Effector memory CD8-positive, alpha-beta T cell (primary cell): ENCODE measurements at regions not wholly inside any gene's neighbourhood (a gene's known extent, or its start where the extent isn't known, plus 50 kb on each side); places are given as distances from the start of the nearest gene placed in this dataset.
"Not testable (repeated sequence)": the region's sequence is repeated elsewhere in the genome, so short reads cannot be mapped to it uniquely, and the experiment has no call there.

Source experiments
- ATAC-seq: fragments of 150-1000 bp; cut with Tn5 transposase; replicated peaks from 2 replicates; pipeline ENCODE4 v1.10.0; 2021; ENCODE audit warnings: mild to moderate bottlenecking, moderate library complexity
- DNase-seq, 3 experiments: peaks; one replicate each; pipeline ENCODE4 v3.0.0; 2021
- H3K27ac Mint-ChIP-seq, 2 donors: one replicate each; pipeline ENCODE4 v1.8.0; 2022; ENCODE audit warnings: mild to moderate bottlenecking in 2 of 2, mixed read lengths in 2 of 2, moderate library complexity in 2 of 2
- H3K27me3 Mint-ChIP-seq, 2 donors: one replicate each; pipeline ENCODE4 v1.8.0; 2022; ENCODE audit warnings: mixed read lengths in 2 of 2
- H3K36me3 Mint-ChIP-seq: one replicate; pipeline ENCODE4 v1.8.0; 2022; ENCODE audit warnings: mild to moderate bottlenecking, moderate library complexity, mixed read lengths; ENCODE audit not compliant: insufficient read depth
- H3K4me1 Mint-ChIP-seq, 2 donors: one replicate each; pipeline ENCODE4 v1.8.0; 2022; ENCODE audit warnings: low read depth in 2 of 2, mixed read lengths in 2 of 2
- H3K4me3 Mint-ChIP-seq, 2 donors: one replicate each; pipeline ENCODE4 v1.8.0; 2022; ENCODE audit warnings: mild to moderate bottlenecking in 2 of 2, mixed read lengths in 2 of 2, moderate library complexity in 2 of 2
- H3K9me3 Mint-ChIP-seq, 2 donors: one replicate each; pipeline ENCODE4 v1.8.0; 2022; ENCODE audit warnings: mixed read lengths in 2 of 2

DNA sequence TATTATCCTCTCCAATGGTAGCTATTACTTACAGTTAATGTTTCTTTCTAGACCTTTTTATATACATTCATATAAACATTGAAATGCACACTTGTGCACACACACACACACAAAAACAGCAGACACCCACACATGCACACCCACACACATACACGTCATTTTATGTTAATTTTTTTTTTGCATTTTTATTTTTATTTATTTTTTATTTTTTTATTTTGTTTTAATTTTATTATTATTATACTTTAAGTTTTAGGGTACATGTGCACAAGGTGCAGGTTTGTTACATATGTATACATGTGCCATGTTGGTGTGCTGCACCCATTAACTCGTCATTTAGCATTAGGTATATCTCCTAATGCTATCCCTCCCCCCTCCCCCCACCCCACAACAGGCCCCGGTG, 1839.1 kb downstream of the LRRC4C start:
- not testable (repeated sequence) for DNase-seq, H3K9me3 Mint-ChIP-seq, H3K27ac Mint-ChIP-seq, H3K4me3 Mint-ChIP-seq, ATAC-seq, H3K27me3 Mint-ChIP-seq, H3K4me1 Mint-ChIP-seq, H3K36me3 Mint-ChIP-seq

DNA sequence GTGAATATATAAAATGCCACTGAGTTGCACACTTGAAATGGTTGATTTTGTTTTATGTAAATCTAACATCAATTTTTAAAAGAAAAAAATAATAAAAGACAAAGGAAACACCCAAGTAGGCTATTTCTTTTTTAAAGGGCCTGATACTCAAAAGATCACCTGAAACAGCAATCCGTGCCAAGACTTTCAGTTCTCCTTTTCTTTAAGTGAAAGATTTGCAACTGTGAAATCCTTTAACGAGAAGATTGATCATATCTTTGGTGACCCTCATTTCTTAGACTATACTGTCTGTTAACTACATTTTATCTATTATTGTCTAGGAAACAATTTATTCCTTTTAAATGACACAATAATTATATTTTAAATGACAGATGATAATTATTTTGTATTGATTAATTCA, 1841.5 kb downstream of the LRRC4C start:
- no peaks in the 10 kb centered on the region for H3K27me3 Mint-ChIP-seq
- H3K4me3 Mint-ChIP-seq = no peak overlapping the region
- no peaks in the 10 kb centered on the region for H3K36me3 Mint-ChIP-seq
- no peak overlapping the region for H3K27ac Mint-ChIP-seq
- peaks cover 7 to 12% of the 10 kb centered on the region in 2 donors for H3K9me3 Mint-ChIP-seq
- ATAC-seq (no peak), DNase-seq (no peak)
- no peaks in the 10 kb centered on the region for H3K4me1 Mint-ChIP-seq

DNA sequence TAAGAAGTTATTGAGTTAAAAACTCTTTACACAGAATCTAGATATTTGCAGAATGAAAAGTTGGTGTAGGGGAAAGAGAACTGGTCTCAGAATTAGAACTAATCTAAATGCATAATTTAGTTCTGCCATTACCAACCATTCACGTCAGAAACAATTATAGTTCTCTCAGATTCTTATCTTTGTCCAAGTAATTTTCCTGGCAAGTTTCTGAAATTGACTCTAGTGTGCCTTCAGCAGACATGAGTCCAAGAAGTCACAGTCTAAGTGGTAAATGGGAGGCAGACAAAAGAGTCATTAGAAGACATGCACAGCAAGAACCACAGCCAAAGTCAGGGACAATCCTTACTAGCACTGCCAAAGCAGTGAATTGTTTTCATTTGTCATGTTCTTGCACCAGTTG, 1870.1 kb downstream of the LRRC4C start:
- ATAC-seq (no peak), DNase-seq (no peak)
- H3K9me3 Mint-ChIP-seq = no peaks in the 10 kb centered on the region
- H3K4me1 Mint-ChIP-seq = no peaks in the 10 kb centered on the region
- H3K4me3 Mint-ChIP-seq = no peak overlapping the region
- H3K36me3 Mint-ChIP-seq = no peaks in the 10 kb centered on the region
- H3K27ac Mint-ChIP-seq = no peak overlapping the region
- no peaks in the 10 kb centered on the region for H3K27me3 Mint-ChIP-seq

DNA sequence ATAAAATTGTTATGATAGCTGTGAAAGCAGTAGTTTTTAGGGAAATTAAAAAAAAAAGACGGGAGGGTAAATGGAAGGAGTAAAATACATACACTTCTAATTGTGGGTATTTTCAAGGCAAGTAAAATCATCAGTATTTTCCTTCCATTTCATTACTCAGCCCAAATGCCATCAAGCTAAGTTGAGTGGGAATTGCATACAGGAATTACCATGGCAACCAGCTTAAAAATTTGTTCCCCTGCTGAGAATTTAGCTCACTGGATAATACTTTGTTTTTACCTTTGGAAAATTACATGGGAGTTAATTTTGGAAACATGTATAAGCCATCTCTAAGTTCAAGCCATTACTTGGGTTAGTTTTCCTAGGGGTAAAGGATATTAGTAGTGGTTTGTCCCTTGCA, 1873.4 kb downstream of the LRRC4C start:
- H3K4me3 Mint-ChIP-seq = no peak overlapping the region
- no peak for DNase-seq
- ATAC-seq = no peak
- no peak overlapping the region for H3K27ac Mint-ChIP-seq
- peaks cover 2 to 11% of the 10 kb centered on the region in 2 donors for H3K9me3 Mint-ChIP-seq
- no peaks in the 10 kb centered on the region for H3K36me3 Mint-ChIP-seq
- no peaks in the 10 kb centered on the region for H3K4me1 Mint-ChIP-seq
- no peaks in the 10 kb centered on the region for H3K27me3 Mint-ChIP-seq

DNA sequence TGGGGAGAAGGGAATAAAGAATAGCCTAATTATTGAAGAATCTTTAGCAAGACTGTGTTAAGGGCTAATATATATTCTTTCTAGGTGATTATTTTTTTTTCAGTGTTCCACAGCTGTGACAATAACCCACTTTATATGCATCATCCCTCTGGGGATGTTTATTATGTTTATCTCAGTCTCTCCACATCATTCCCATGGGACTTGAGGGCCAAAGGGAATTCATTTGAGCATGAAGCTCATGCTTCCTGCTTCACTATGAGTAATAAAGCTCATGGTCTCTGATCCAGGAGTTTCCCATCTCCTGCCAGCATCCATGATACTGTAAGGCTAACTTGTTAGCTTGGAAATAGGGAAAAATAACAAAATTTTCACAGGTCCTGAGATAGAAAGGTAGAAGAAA, 1888.4 kb downstream of the LRRC4C start:
- no peak for DNase-seq
- H3K9me3 Mint-ChIP-seq = peaks cover 2 to 12% of the 10 kb centered on the region in 2 donors
- no peak for ATAC-seq
- H3K27ac Mint-ChIP-seq = no peak overlapping the region
- H3K4me1 Mint-ChIP-seq = no peaks in the 10 kb centered on the region
- no peak overlapping the region for H3K4me3 Mint-ChIP-seq
- H3K27me3 Mint-ChIP-seq = no peaks in the 10 kb centered on the region
- no peaks in the 10 kb centered on the region for H3K36me3 Mint-ChIP-seq

DNA sequence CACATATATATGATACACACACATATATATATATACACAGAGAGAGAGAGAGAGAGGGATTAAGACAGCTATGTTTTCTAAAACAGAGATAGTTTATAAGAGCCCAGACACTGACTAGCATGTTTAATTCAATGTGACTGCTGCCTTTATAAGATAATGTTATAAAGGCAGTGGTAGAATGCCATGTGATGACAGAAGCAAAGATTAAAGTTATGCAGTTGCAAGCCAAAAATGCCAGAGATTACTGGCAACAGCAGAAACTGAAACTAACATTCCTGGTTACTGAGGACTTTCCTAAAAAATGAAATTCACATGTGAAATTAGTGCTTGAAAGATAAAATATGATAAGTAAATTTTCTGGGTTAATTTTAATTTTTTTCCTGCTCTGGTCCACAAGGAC, 1888.9 kb downstream of the LRRC4C start:
- no peaks in the 10 kb centered on the region for H3K4me1 Mint-ChIP-seq

DNA sequence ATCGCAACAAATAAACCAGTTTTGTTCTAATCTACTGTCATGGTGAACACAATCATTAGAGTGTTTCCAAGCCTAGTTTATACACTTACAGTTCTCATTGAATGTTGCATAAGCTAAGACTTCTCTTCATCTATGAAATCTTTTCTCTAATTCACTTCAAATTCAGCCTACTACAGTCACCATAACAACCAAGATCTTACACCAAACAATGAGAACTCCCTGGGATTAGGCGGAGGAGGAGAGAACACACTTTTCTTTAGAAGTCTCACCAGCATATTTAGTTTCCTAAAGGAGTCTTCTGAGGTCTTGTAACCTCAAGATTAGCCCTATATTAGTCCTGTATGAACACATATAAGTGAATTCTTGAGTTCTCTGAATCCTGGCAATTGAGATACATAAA, 1889.7 kb downstream of the LRRC4C start:
- H3K27me3 Mint-ChIP-seq = no peaks in the 10 kb centered on the region
- no peaks in the 10 kb centered on the region for H3K36me3 Mint-ChIP-seq

More for the DNA sequence above, 1888.9 kb downstream of the LRRC4C start:
- Mint-ChIP-seq H3K4me3 (no peak overlapping the region), H3K9me3 (peaks cover 2 to 12% of the 10 kb centered on the region in 2 donors), H3K36me3 (no peaks in the 10 kb centered on the region), H3K27ac (no peak overlapping the region), H3K27me3 (no peaks in the 10 kb centered on the region)
- no peak for ATAC-seq
- DNase-seq = no peak

DNA sequence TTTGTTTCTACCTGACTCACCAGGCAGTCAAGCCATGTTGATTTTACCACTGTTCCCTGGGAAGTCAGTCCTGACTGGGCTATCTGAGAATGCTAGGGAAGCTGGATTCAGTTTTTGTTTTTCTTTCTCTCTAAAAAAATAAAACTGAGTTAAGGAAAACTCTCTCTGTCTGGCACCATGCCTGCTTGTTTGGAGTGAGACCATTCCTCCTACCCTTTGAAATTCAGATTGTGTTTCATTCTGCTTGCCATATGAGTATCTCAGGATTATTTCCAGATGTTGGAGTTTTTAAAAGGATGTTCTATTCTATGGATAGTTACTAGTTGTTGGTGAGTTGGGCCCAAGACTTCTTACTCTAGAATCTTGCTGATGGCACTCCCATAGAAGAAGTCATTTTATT, 1917.0 kb downstream of the LRRC4C start:
- peaks cover 5 to 27% of the 10 kb centered on the region in 2 donors for H3K9me3 Mint-ChIP-seq
- no peaks in the 10 kb centered on the region for H3K36me3 Mint-ChIP-seq
- DNase-seq = no peak
- no peak overlapping the region for H3K27ac Mint-ChIP-seq
- ATAC-seq = no peak
- H3K4me3 Mint-ChIP-seq = no peak overlapping the region
- no peaks in the 10 kb centered on the region for H3K4me1 Mint-ChIP-seq
- H3K27me3 Mint-ChIP-seq = no peaks in the 10 kb centered on the region

More for the DNA sequence above, 1889.7 kb downstream of the LRRC4C start:
- DNase-seq (no peak), ATAC-seq (no peak)
- H3K27ac Mint-ChIP-seq = no peak overlapping the region
- H3K4me1 Mint-ChIP-seq = no peaks in the 10 kb centered on the region
- H3K4me3 Mint-ChIP-seq = no peak overlapping the region
- H3K9me3 Mint-ChIP-seq = peaks cover 6 to 12% of the 10 kb centered on the region in 2 donors

DNA sequence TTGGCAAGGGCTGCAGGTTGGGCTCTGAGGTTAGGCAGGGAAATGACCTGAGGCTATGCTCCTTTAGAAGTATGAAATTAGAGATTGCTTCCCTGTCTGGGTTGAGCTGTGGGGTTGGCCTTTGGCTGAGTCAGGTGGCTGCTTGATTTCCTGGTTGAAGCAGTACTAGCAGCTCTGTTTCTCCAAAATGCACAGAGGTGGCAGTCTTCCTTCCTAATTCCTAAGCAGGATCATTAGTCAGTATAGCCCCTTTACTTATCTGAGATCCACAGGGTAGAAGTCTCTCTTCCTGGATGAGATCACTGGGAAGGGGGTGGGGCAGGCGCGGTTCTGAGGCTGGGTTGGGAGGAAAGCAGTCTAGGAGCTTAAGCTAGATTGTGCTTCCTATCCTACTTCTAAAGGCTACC, 1917.5 kb downstream of the LRRC4C start:
- H3K27ac Mint-ChIP-seq = no peak overlapping the region
- ATAC-seq (no peak), DNase-seq (no peak)
- no peak overlapping the region for H3K4me3 Mint-ChIP-seq
- H3K27me3 Mint-ChIP-seq = no peaks in the 10 kb centered on the region
- H3K36me3 Mint-ChIP-seq = no peaks in the 10 kb centered on the region
- H3K4me1 Mint-ChIP-seq = no peaks in the 10 kb centered on the region
- H3K9me3 Mint-ChIP-seq = peaks cover 5 to 22% of the 10 kb centered on the region in 2 donors

DNA sequence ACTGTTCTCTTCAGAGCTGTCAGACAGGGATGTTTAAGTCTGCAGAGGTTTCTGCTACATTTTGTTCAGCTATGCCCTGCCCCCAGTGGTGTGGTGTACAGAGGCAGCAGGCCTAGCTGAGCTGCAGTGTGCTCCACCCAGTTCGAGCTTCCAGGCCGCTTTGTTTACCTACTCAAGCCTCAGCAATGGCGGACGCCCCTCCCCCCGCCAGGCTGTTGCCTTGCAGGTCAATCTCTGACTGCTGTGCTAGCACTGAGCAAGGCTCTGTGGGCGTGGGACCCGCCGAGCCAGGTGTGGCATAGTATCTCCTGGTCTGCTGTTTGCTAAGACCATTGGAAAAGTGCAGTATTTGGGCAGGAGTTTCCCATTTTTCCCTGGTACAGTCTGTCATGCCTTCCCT, 1923.1 kb downstream of the LRRC4C start:
- not testable (repeated sequence) for H3K27ac Mint-ChIP-seq, H3K27me3 Mint-ChIP-seq, H3K36me3 Mint-ChIP-seq, ATAC-seq, H3K4me3 Mint-ChIP-seq, DNase-seq, H3K4me1 Mint-ChIP-seq
- H3K9me3 Mint-ChIP-seq = peaks cover 9 to 35% of the 10 kb centered on the region in 2 donors
